HUES64 (cell line): ENCODE measurements at regions not wholly inside any gene's neighbourhood (a gene's known extent, or its start where the extent isn't known, plus 50 kb on each side); places are given as distances from the start of the nearest gene placed in this dataset.

Experiments used
- H3K27ac ChIP-seq: 2 replicates; pipeline ENCODE4 v1.7.0; 2013; ENCODE audit warnings: low read depth, low read length, inconsistent platforms
- H3K27me3 ChIP-seq: 2 replicates; pipeline ENCODE4 v1.6.1; 2013; ENCODE audit warnings: mild to moderate bottlenecking, low read length; ENCODE audit not compliant: insufficient read depth
- H3K36me3 ChIP-seq: 2 replicates; pipeline ENCODE4 v1.6.1; 2013; ENCODE audit warnings: mild to moderate bottlenecking, low read length; ENCODE audit not compliant: insufficient read depth
- H3K4me1 ChIP-seq: 2 replicates; pipeline ENCODE4 v1.6.1; 2013; ENCODE audit warnings: mild to moderate bottlenecking, low read length, moderate library complexity; ENCODE audit not compliant: insufficient read depth
- H3K4me3 ChIP-seq: 2 replicates; pipeline ENCODE4 v1.5.1; 2013; ENCODE audit warnings: mild to moderate bottlenecking, low read length, moderate library complexity
- H3K9ac ChIP-seq: 2 replicates; pipeline ENCODE4 v1.6.1; 2013; ENCODE audit warnings: mild to moderate bottlenecking, low read depth, low read length
- H3K9me3 ChIP-seq: 2 replicates; pipeline ENCODE4 v1.6.1; 2013; ENCODE audit warnings: low read depth, low read length; ENCODE audit not compliant: insufficient read depth
- WGBS: fragments of 150-250, 120-280 bp; methylation state at CpG from one replicate; pipeline ENCODE4 v1.1.7; 2013; ENCODE audit warnings: missing lambda C conversion rate; 5-methylcytosine and 5-hydroxymethylcytosine counted together

DNA sequence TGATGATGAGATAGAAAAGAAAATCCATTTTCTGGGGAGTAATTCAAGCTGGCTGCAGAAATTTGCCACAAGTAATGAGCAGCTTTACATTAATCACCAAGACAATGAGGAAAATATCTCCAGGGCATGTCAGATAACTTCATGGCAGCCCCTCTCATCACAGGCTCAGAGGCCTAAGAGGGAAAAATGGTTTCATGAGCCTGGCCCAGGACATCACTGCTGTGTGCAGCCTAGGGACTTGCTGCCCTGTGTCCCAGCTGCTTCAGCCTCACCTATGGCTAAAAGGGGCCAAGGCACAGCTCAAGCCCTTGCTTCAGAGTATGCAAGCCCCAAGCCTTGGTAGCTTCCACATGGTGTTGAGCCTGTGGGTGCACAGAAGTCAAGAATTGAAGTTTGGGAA is 161.7 kb downstream of the OPA1 start:
- H3K9ac ChIP-seq, result no peak overlapping the region
- H3K36me3 ChIP-seq, result no peaks in the 10 kb centered on the region
- H3K9me3 ChIP-seq, result peaks cover 33% of the 10 kb centered on the region
- no peaks in the 10 kb centered on the region for H3K4me1 ChIP-seq
- no peaks in the 10 kb centered on the region for H3K27me3 ChIP-seq
- no peak overlapping the region for H3K27ac ChIP-seq
- H3K4me3 ChIP-seq, result no peak overlapping the region

DNA sequence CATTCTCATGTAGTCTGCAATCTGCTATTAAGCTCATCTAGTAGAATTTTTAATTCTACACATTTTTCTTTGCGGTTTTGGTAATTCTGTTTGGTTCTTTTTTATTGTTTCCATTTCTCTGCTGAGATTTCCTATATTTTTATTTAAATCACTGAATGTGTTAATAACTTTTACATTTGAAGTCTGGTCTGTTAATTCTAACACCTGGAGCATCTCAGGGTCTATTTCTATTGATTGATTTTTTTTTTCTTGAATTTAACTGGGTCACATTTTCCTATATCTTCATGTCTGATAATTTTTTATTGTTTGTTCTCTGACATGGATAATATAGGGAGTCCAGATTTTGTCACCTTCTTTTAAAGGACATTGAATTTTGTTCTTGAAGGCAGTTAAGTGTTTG is 163.5 kb downstream of the OPA1 start:
- Histone ChIP-seq H3K27ac (no peak overlapping the region), H3K27me3 (no peaks in the 10 kb centered on the region), H3K36me3 (no peaks in the 10 kb centered on the region), H3K9me3 (peaks cover 33% of the 10 kb centered on the region), H3K9ac (no peak overlapping the region), H3K4me1 (no peaks in the 10 kb centered on the region), H3K4me3 (no peak overlapping the region)
- WGBS, result no CpG with 5 or more reads among the region's 1 CpG

DNA sequence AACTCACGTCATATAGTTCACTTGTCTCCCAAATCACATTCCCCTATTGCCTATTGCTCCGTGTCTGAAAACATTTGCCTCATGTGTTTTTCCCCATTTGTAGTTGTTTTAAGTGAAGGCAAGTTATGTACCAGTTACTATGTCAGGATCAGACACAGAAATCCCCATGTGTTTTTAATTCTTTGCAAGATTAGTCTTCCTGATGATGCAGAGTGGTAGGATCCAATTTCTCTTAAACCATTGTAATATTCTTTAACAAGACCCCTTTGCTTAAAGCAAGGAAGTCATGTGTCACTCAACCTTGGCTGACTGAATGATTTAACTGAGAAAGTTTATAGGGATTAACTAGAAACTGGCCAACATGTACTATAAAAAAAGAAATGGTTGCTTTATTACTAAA is 164.4 kb downstream of the OPA1 start:
- H3K4me3 ChIP-seq, result no peak overlapping the region
- H3K27ac ChIP-seq, result no peak overlapping the region
- H3K9ac ChIP-seq, result no peak overlapping the region
- no peaks in the 10 kb centered on the region for H3K4me1 ChIP-seq
- no peaks in the 10 kb centered on the region for H3K36me3 ChIP-seq
- WGBS, result 87% methylated on average over 2 of the region's 2 CpGs
- no peaks in the 10 kb centered on the region for H3K27me3 ChIP-seq
- H3K9me3 ChIP-seq, result peaks cover 33% of the 10 kb centered on the region

DNA sequence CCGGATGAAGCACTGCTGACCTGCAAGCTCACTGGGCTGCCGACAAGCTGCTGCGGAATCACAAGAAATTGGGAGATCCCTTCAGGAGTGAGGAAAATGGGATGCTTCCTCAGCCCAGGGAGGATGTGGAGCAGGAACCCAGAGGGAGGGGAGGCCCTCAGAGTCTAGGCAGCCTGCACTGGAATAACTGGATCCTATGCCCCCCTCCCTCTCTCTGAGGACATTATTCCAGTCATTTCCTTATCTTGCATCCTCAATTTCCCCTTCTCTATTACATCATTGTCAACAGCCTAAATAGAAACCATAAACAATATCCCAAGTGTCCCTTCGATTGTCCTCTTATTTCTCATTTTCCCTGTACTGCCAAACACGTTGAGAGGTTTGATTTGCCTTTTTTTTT is 169.0 kb downstream of the OPA1 start:
- WGBS, result 94% methylated on average over 5 of the region's 5 CpGs

DNA sequence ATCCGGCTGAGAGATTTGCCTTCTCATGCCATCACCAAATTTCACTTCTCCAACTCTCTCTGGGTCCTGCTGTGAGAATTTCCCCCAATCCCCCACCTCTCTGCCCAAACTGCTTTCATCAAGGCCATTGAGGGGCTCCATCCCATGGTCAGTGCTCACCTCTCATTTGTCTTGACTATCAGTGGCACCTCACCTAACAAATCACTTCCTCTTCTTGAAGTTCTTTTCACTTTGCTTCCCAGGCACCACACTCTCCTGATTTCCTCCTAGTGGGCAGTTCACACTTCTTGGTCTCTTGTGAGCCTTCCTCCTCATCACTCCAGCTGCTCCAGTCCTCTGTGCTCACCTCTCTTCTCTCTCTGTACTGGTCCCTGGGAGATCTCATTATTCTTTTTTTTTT is 169.6 kb downstream of the OPA1 start:
- no peaks in the 10 kb centered on the region for H3K4me1 ChIP-seq
- no peaks in the 10 kb centered on the region for H3K27me3 ChIP-seq
- H3K36me3 ChIP-seq, result no peaks in the 10 kb centered on the region
- 89% methylated on average over 1 of the region's 1 CpG for WGBS
- H3K9ac ChIP-seq, result no peak overlapping the region
- H3K4me3 ChIP-seq, result no peak overlapping the region
- peaks cover 4% of the 10 kb centered on the region; the same call in 1 of the 2 replicates for H3K9me3 ChIP-seq
- H3K27ac ChIP-seq, result no peak overlapping the region

More for the DNA sequence above, 169.0 kb downstream of the OPA1 start:
- no peaks in the 10 kb centered on the region for H3K4me1 ChIP-seq
- peaks cover 11% of the 10 kb centered on the region for H3K9me3 ChIP-seq
- no peaks in the 10 kb centered on the region for H3K36me3 ChIP-seq
- H3K27ac ChIP-seq, result no peak overlapping the region
- no peaks in the 10 kb centered on the region for H3K27me3 ChIP-seq
- no peak overlapping the region for H3K9ac ChIP-seq
- H3K4me3 ChIP-seq, result no peak overlapping the region

DNA sequence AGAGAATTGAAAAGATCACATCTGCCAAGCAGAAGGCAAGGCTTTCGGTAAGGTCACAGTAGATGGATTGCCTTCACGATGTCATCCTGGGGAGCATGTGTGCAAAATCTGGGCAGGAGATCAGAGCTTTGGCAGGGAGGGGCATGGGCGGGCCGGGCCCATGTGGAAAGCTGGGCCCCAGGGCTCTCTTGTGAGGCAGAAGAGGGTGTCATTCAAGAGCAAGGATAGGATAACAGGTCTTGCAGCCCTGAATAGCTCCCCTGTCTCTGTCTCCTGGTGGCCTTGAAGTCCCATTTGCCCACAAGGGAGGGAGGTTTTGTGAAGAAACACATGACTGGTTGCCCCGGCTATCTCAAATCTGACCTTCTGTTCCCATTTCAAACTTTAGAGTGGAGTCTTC is 172.0 kb downstream of the OPA1 start:
- H3K36me3 ChIP-seq, result no peaks in the 10 kb centered on the region
- H3K4me3 ChIP-seq, result no peak overlapping the region
- no peak overlapping the region for H3K27ac ChIP-seq
- H3K27me3 ChIP-seq, result no peaks in the 10 kb centered on the region
- no peaks in the 10 kb centered on the region for H3K9me3 ChIP-seq
- no peaks in the 10 kb centered on the region for H3K4me1 ChIP-seq
- no peak overlapping the region for H3K9ac ChIP-seq
- 93% methylated on average over 5 of the region's 5 CpGs for WGBS

DNA sequence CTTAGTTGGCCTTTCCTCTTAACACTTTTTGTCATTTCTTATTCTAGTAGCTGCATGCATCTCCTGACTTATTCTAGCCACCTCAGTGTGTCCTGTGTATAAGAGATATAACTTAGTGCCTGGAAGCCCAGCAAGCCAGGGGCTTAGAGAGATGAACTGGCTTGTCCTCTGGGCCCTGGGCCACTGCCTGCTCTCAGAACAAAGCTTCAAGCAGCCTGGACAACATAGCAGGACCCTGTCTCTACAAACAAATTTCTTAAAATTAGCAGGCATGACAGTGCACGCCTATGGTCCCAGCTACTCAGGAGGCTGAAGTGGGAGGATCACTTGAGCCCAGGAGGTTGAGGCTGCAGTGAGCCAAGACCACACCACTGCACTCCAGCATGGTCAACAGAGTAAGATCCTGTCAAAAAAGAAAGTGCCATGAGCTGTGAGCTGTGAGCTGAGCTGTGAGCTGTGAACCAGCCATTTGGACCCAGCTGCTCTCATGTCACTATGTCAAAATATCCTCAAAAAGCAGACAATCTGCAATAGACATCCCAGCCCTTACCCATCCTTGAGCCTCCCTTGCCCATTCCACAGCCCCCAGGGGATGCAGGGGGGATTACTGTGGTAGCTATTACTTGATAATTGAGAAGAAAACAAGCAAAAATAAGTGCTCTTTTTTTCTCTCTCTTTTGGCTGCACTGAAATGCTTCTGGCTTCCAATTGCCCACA is 174.5 kb downstream of the OPA1 start:
- H3K9ac ChIP-seq, result no peak overlapping the region
- 84% methylated on average over 1 of the region's 1 CpG for WGBS

DNA sequence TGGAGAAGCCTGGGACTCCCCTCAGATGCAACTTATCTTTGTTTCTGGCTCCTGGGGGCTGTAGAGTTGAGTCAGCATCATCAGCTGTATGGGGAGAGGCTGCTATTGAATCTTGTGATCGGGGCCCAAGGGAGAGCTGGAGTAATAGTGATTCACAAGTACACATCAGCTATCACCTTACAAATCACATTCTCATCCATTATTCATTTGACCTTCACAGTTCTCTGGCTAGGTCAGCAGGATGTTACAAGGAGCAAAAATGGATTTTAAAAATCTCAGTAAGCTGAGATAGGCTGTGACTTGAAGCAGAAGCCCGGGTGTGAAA is 175.0 kb downstream of the OPA1 start:
- peaks cover 7% of the 10 kb centered on the region; the same call in 1 of the 2 replicates for H3K4me1 ChIP-seq
- WGBS, result 89% methylated on average over 1 of the region's 2 CpGs
- H3K36me3 ChIP-seq, result no peaks in the 10 kb centered on the region
- peaks cover 7% of the 10 kb centered on the region for H3K27me3 ChIP-seq
- H3K9me3 ChIP-seq, result no peaks in the 10 kb centered on the region
- H3K27ac ChIP-seq, result no peak overlapping the region
- H3K9ac ChIP-seq, result no peak overlapping the region
- no peak overlapping the region for H3K4me3 ChIP-seq

More for the DNA sequence above, 174.5 kb downstream of the OPA1 start:
- peaks cover 7% of the 10 kb centered on the region; the same call in 1 of the 2 replicates for H3K4me1 ChIP-seq
- no peaks in the 10 kb centered on the region for H3K9me3 ChIP-seq
- no peaks in the 10 kb centered on the region for H3K36me3 ChIP-seq
- no peak overlapping the region for H3K4me3 ChIP-seq
- 0 out of 2 replicates have a peak, but pooled peaks cover 2% of the 10 kb centered on the region for H3K27me3 ChIP-seq
- H3K27ac ChIP-seq, result no peak overlapping the region

DNA sequence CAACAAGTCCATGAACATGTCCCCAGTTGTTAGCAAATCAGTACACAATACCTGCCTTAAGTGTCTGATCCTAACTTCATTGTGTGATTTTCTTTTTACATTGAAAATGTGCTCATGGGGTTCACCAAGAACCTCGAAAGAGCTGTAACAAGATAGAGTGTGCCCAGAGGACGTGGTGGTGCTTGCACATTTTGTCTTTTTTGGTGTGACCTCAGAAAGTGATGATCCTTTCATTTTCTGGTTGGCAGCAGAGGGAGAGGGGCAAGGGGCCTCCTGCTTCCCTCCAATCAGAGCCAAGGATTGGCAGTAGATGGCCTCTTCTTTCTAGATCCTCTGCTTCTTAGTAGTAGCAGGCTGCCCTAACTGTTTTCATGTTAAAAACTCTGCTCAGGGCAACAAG is 176.4 kb downstream of the OPA1 start:
- WGBS, result 89% methylated on average over 2 of the region's 2 CpGs
- H3K9ac ChIP-seq, result no peak overlapping the region
- peaks cover 21% of the 10 kb centered on the region for H3K27me3 ChIP-seq
- H3K27ac ChIP-seq, result no peak overlapping the region
- H3K36me3 ChIP-seq, result no peaks in the 10 kb centered on the region
- H3K4me1 ChIP-seq, result peaks cover 10% of the 10 kb centered on the region
- H3K4me3 ChIP-seq, result no peak overlapping the region
- no peaks in the 10 kb centered on the region for H3K9me3 ChIP-seq

DNA sequence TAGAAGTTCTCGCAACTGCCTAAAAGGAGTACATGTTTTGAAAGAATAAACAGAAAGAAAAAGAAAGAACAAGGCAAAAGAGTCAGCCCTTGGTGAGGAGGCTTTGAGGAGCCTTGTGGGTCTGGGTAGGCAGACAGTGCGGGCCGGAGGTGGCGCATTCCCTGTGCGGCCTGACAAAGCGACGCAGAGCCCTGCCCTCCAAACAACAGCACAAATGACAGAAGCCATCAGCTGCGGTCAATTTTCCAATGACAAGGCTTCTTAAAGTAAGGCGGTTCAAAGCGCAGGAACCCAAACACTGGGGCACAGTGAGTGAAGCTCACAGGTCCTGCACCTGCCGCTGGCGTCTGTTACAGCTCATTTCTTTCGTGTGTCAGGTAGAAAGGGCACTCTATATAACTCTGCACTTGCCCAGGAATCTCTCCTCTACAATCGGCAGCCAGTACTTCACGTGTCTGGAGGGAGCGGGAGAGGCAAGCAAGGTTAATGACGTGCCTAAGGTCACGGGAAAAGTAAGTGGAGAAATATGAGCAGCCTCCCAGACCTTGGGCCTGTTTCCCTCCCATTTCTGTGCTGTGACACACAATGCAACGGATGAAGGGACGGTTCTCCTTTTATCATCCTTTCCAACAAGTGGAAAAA is 178.1 kb downstream of the OPA1 start:
- H3K27ac ChIP-seq, result no peak overlapping the region
- no peak overlapping the region for H3K4me3 ChIP-seq
- WGBS, result 95% methylated on average over 20 of the region's 20 CpGs
- peaks cover 26% of the 10 kb centered on the region for H3K27me3 ChIP-seq
- no peaks in the 10 kb centered on the region for H3K9me3 ChIP-seq
- H3K36me3 ChIP-seq, result no peaks in the 10 kb centered on the region
- peaks cover 27% of the 10 kb centered on the region for H3K4me1 ChIP-seq
- H3K9ac ChIP-seq, result no peak overlapping the region

DNA sequence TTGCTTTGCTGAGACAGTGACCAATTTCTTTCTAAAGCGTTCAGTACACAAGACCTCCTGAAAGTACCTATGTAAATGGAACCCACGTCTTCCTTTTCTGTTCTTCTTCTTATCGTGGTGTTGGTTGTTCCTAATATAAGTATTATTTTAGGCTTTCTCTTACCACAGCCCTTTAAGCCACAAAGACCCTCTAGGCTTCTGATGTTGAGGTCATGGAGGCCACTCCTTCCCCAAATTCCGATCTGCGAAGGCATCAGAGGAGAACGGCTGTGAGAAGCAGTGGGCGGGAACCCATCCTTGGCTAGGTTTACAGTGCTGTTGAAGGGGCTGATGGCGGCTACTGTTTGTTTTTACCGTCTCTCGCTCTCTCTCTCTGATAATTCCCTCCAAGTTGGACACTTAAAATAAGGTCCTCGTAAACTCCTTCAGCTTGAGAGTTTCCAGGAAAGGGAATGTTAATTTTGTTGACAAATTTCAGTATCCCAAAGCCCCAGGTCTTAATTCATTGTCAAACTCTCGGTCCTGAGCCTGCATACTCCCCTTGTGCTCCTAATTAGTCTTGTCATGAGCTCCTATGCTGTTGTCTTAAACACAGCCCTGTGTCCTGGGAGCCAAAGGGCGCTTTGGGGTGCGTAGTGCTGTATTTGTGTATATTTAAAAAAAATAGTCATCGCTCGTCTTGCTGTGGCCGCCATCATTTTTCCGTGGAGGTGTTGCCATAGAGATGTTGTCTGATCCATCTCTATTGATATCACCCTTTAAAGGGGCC is 178.8 kb downstream of the OPA1 start:
- Histone ChIP-seq H3K9me3 (no peaks in the 10 kb centered on the region), H3K9ac (no peak overlapping the region), H3K27me3 (peaks cover 26% of the 10 kb centered on the region), H3K4me3 (no peak overlapping the region), H3K27ac (no peak overlapping the region), H3K36me3 (no peaks in the 10 kb centered on the region), H3K4me1 (peaks cover 34% of the 10 kb centered on the region)
- WGBS, result 91% methylated on average over 16 of the region's 18 CpGs
